Trophoblast cell (in vitro differentiated cells and primary cell): ENCODE measurements at regions not wholly inside any gene's neighbourhood (a gene's known extent, or its start where the extent isn't known, plus 50 kb on each side); places are given as distances from the start of the nearest gene placed in this dataset.

Experiments used
- DNase-seq, 2 donors: peaks; one replicate each; pipeline ENCODE4 v3.0.0-alpha.2; 2016
- H2AFZ ChIP-seq: 2 replicates; pipeline ENCODE4 v1.6.1; 2013; ENCODE audit warnings: low read length, moderate library complexity, mild to moderate bottlenecking; ENCODE audit not compliant: insufficient read depth, poor library complexity
- H2AK5ac ChIP-seq: 2 replicates; pipeline ENCODE4 v1.6.1; 2013; ENCODE audit warnings: mild to moderate bottlenecking, low read length
- H2BK120ac ChIP-seq: 2 replicates; pipeline ENCODE4 v1.6.1; 2013; ENCODE audit warnings: low read length, mild to moderate bottlenecking, moderate library complexity; ENCODE audit not compliant: insufficient read depth, poor library complexity
- H2BK12ac ChIP-seq: 2 replicates; pipeline ENCODE4 v1.6.1; 2013; ENCODE audit warnings: mild to moderate bottlenecking, low read length, moderate library complexity
- H2BK5ac ChIP-seq: 2 replicates; pipeline ENCODE4 v1.6.1; 2013; ENCODE audit warnings: low read length, low read depth, moderate library complexity, mild to moderate bottlenecking; ENCODE audit not compliant: poor library complexity
- H3K14ac ChIP-seq: 2 replicates; pipeline ENCODE4 v1.6.1; 2013; ENCODE audit warnings: mild to moderate bottlenecking, low read length
- H3K18ac ChIP-seq: 2 replicates; pipeline ENCODE4 v1.6.1; 2013; ENCODE audit warnings: mild to moderate bottlenecking, low read length
- H3K23ac ChIP-seq: 2 replicates; pipeline ENCODE4 v1.6.1; 2013; ENCODE audit warnings: low read length
- H3K27ac ChIP-seq: 2 replicates; pipeline ENCODE4 v1.5.1; 2013; ENCODE audit warnings: low read depth, mild to moderate bottlenecking, inconsistent platforms, low read length, moderate library complexity
- H3K27me3 ChIP-seq: 2 replicates; pipeline ENCODE4 v1.6.1; 2013; ENCODE audit warnings: inconsistent platforms, mild to moderate bottlenecking, low read length, moderate library complexity; ENCODE audit not compliant: insufficient read depth
- H3K36me3 ChIP-seq, 2 experiments: 1 replicate in 1 of 2; 2 replicates in 1 of 2; pipeline ENCODE4 v1.6.1; 2013; ENCODE audit warnings: low read length in 2 of 2, mild to moderate bottlenecking in 2 of 2, moderate library complexity in 1 of 2; ENCODE audit not compliant: insufficient read depth in 2 of 2, control insufficient read depth in 1 of 2
- H3K4ac ChIP-seq: 2 replicates; pipeline ENCODE4 v1.6.1; 2013; ENCODE audit warnings: low read depth, mild to moderate bottlenecking, low read length, moderate library complexity
- H3K4me1 ChIP-seq, 2 experiments: 1 replicate in 1 of 2; 2 replicates in 1 of 2; pipeline ENCODE4 v1.6.1; 2013; ENCODE audit warnings: low read length in 2 of 2, mild to moderate bottlenecking in 2 of 2, moderate library complexity in 1 of 2; ENCODE audit not compliant: insufficient read depth in 2 of 2, control insufficient read depth in 1 of 2
- H3K4me2 ChIP-seq: 2 replicates; pipeline ENCODE4 v1.6.1; 2013; ENCODE audit warnings: inconsistent platforms, mild to moderate bottlenecking, low read length, moderate library complexity
- H3K4me3 ChIP-seq: 2 replicates; pipeline ENCODE4 v1.5.1; 2013; ENCODE audit warnings: mild to moderate bottlenecking, low read depth, low read length, inconsistent platforms
- H3K79me1 ChIP-seq: one replicate; pipeline ENCODE4 v1.6.1; 2013; ENCODE audit warnings: low read length
- H3K79me2 ChIP-seq: 2 replicates; pipeline ENCODE4 v1.6.1; 2013; ENCODE audit warnings: low read length, mild to moderate bottlenecking; ENCODE audit not compliant: control insufficient read depth, insufficient read depth, poor library complexity
- H3K9ac ChIP-seq: 2 replicates; pipeline ENCODE4 v1.6.1; 2013; ENCODE audit warnings: mild to moderate bottlenecking, low read length
- H3K9me3 ChIP-seq: 2 replicates; pipeline ENCODE4 v1.6.1; 2013; ENCODE audit warnings: low read depth, mild to moderate bottlenecking, control low read depth, inconsistent platforms, low read length; ENCODE audit not compliant: insufficient read depth
- H4K12ac ChIP-seq: 2 replicates; pipeline ENCODE4 v1.6.1; 2013; ENCODE audit warnings: low read depth, mild to moderate bottlenecking, low read length, moderate library complexity
- H4K8ac ChIP-seq: 2 replicates; pipeline ENCODE4 v1.6.1; 2013; ENCODE audit warnings: low read depth, mild to moderate bottlenecking, low read length, moderate library complexity
- H4K91ac ChIP-seq: one replicate; pipeline ENCODE4 v1.6.1; 2013; ENCODE audit warnings: low read depth, mild to moderate bottlenecking, low read length, moderate library complexity
- WGBS: extraction: QIAGEN DNeasy Blood & Tissue Kit; methylation state at CpG from one replicate; pipeline ENCODE4 v1.1.7; 2013; ENCODE audit warnings: missing lambda C conversion rate; ENCODE audit not compliant: insufficient read length, insufficient coverage; ENCODE audit errors: extremely low coverage; 5-methylcytosine and 5-hydroxymethylcytosine counted together

DNA sequence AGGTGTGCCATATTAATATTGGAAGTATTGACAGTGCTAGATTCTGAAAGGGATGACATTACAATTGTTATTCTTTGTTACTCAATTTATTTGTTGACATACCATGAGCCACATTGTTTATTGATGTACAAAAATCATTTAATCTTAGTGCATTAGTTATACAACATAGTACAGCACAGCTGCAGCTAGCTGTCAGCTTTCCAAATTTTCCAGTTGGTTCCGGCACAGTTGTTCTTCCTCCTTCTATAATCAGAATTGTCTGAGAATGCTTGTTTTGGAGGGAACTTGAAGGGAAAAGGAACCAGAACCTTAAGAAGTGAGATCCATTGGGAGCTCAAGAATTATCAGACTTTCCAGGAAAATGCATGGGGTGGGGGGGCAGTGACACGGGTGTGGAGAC, 281.4 kb downstream of the ZIC3 start:
- H3K27me3 ChIP-seq, result no peaks in the 10 kb centered on the region
- H3K27ac ChIP-seq, result no peak overlapping the region
- no peak overlapping the region for H4K91ac ChIP-seq
- no peak overlapping the region for H2AFZ ChIP-seq
- H3K79me1 ChIP-seq, result no peaks in the 10 kb centered on the region
- no peaks in the 10 kb centered on the region for H3K36me3 ChIP-seq
- H2BK5ac ChIP-seq, result no peak overlapping the region
- no peak overlapping the region for H2BK12ac ChIP-seq
- no peaks in the 10 kb centered on the region for H3K9me3 ChIP-seq
- no CpG with 5 or more reads among the region's 2 CpGs for WGBS
- H3K9ac ChIP-seq, result no peak overlapping the region
- H3K23ac ChIP-seq, result no peak overlapping the region
- H4K12ac ChIP-seq, result no peak overlapping the region
- no peaks in the 10 kb centered on the region for H3K4me1 ChIP-seq
- H2AK5ac ChIP-seq, result no peak overlapping the region
- no peak overlapping the region for H3K4me3 ChIP-seq
- H4K8ac ChIP-seq, result no peak overlapping the region
- H3K79me2 ChIP-seq, result no peaks in the 10 kb centered on the region
- no peak overlapping the region for H3K4me2 ChIP-seq
- no peak overlapping the region for H3K18ac ChIP-seq
- H2BK120ac ChIP-seq, result no peak overlapping the region
- H3K14ac ChIP-seq, result no peak overlapping the region
- DNase-seq, result no peak
- H3K4ac ChIP-seq, result no peak overlapping the region

DNA sequence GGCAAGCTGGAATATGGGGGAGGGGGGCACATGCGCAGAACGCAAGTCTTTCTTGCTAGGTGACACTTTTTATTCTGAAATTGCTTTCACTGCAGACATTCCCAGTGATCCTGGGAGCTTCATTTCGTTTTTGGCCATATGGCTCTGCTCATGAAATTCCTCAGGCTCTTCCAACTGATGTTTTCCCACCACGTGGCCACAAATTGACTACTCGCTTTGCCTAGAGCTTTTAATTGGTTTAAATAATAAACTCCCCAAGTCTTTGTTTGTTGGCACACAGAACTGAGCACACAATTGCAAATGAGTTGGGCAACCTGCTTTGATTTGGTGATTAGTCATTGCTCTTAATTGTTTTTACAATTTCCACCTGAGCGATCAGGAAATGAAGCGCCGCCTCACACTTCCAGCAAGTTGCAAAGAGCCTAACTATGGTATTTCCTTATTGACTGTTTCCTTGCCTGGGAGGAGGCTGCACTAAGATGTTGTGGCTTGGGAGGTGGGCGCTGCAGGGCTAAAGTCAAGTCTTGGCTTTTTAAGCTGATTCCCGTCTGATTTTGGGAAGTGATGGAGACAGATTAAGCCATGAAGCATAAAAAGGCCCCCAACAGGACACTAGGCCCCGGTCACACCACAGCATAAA, 282.5 kb downstream of the ZIC3 start:
- Histone ChIP-seq H3K23ac (no peak overlapping the region), H3K4me3 (no peak overlapping the region), H3K79me2 (no peaks in the 10 kb centered on the region), H4K91ac (no peak overlapping the region), H3K27me3 (no peaks in the 10 kb centered on the region), H3K79me1 (no peaks in the 10 kb centered on the region), H2BK12ac (no peak overlapping the region), H3K27ac (no peak overlapping the region), H4K12ac (no peak overlapping the region), H3K14ac (no peak overlapping the region), H2AK5ac (no peak overlapping the region), H3K9ac (no peak overlapping the region), H2AFZ (no peak overlapping the region), H4K8ac (no peak overlapping the region), H3K9me3 (no peaks in the 10 kb centered on the region), H3K4me1 (no peaks in the 10 kb centered on the region), H3K4ac (no peak overlapping the region), H3K18ac (no peak overlapping the region), H3K4me2 (no peak overlapping the region), H3K36me3 (no peaks in the 10 kb centered on the region), H2BK120ac (no peak overlapping the region), H2BK5ac (no peak overlapping the region)
- WGBS, result no CpG with 5 or more reads among the region's 11 CpGs
- DNase-seq, result no peak

DNA sequence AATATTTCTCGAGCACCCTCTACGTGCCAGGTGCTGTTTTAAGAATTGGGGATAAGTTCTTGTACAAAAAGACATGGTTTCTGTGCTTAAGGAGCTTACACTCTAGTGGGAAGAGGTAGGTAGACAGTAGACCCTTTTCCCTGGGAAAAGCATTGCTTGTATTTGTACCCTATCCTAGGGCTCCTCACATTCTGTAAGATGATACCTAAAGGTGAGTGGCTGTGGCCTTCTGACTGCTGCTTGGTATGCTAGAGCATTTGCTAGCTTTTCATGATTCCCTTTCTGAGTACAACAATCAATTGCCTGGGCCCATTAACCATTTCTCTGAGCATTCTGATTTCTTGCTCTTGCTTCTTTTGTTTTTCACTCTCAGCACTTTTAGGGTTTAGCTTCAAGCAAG, 286.6 kb downstream of the ZIC3 start:
- H2BK5ac ChIP-seq, result no peak overlapping the region
- no CpG with 5 or more reads among the region's 2 CpGs for WGBS

DNA sequence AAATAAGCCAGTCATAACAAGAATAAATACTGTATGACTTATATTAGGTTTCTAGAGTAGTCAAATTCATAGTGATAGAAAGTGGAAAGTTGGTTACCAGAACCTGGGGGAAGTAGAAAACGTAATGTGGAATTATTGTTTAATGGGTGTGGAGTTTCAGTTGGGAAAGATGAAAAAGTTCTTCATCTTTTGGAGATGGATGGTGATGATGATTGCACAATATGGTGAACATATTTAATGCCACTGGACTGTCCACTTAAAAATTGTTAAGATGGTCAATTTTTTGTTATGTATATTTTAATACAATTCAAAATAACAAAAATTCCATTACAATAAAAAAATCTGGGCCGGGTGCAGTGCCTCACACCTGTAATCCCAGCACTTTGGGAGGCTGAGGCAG, 289.6 kb downstream of the ZIC3 start:
- H3K36me3 ChIP-seq, result no peaks in the 10 kb centered on the region
- no peaks in the 10 kb centered on the region for H3K79me1 ChIP-seq
- no peaks in the 10 kb centered on the region for H3K4me1 ChIP-seq
- WGBS, result 100% methylated on average over 1 of the region's 2 CpGs
- DNase-seq, result no peak
- no peak overlapping the region for H4K8ac ChIP-seq
- H2BK12ac ChIP-seq, result no peak overlapping the region
- H3K23ac ChIP-seq, result no peak overlapping the region
- no peak overlapping the region for H2AK5ac ChIP-seq
- no peak overlapping the region for H3K14ac ChIP-seq
- H4K12ac ChIP-seq, result no peak overlapping the region
- H3K9ac ChIP-seq, result no peak overlapping the region
- no peak overlapping the region for H2AFZ ChIP-seq
- no peaks in the 10 kb centered on the region for H3K9me3 ChIP-seq
- H4K91ac ChIP-seq, result no peak overlapping the region
- H2BK120ac ChIP-seq, result no peak overlapping the region
- no peak overlapping the region for H2BK5ac ChIP-seq
- H3K4ac ChIP-seq, result no peak overlapping the region
- H3K27me3 ChIP-seq, result no peaks in the 10 kb centered on the region
- no peak overlapping the region for H3K4me3 ChIP-seq
- no peak overlapping the region for H3K4me2 ChIP-seq
- no peak overlapping the region for H3K27ac ChIP-seq
- H3K18ac ChIP-seq, result no peak overlapping the region
- no peaks in the 10 kb centered on the region for H3K79me2 ChIP-seq

More for the DNA sequence above, 286.6 kb downstream of the ZIC3 start:
- no peak for DNase-seq
- H3K36me3 ChIP-seq, result no peaks in the 10 kb centered on the region
- no peaks in the 10 kb centered on the region for H3K27me3 ChIP-seq
- H4K8ac ChIP-seq, result no peak overlapping the region
- no peak overlapping the region for H2BK120ac ChIP-seq
- H3K4me1 ChIP-seq, result no peaks in the 10 kb centered on the region
- no peak overlapping the region for H3K4ac ChIP-seq
- no peak overlapping the region for H3K27ac ChIP-seq
- H4K12ac ChIP-seq, result no peak overlapping the region
- H3K18ac ChIP-seq, result no peak overlapping the region
- H3K4me3 ChIP-seq, result no peak overlapping the region
- no peak overlapping the region for H4K91ac ChIP-seq
- no peak overlapping the region for H3K14ac ChIP-seq
- no peak overlapping the region for H3K23ac ChIP-seq
- H3K9ac ChIP-seq, result no peak overlapping the region
- H3K4me2 ChIP-seq, result no peak overlapping the region
- H3K9me3 ChIP-seq, result no peaks in the 10 kb centered on the region
- H2AFZ ChIP-seq, result no peak overlapping the region
- H3K79me1 ChIP-seq, result no peaks in the 10 kb centered on the region
- no peak overlapping the region for H2AK5ac ChIP-seq
- no peak overlapping the region for H2BK12ac ChIP-seq
- no peaks in the 10 kb centered on the region for H3K79me2 ChIP-seq
